ENCODE measurements at regions not wholly inside any gene's neighbourhood (a gene's known extent, or its start where the extent isn't known, plus 50 kb on each side); places are given as distances from the start of the nearest gene placed in this dataset.

- TF ChIP-seq, protein P1, sequence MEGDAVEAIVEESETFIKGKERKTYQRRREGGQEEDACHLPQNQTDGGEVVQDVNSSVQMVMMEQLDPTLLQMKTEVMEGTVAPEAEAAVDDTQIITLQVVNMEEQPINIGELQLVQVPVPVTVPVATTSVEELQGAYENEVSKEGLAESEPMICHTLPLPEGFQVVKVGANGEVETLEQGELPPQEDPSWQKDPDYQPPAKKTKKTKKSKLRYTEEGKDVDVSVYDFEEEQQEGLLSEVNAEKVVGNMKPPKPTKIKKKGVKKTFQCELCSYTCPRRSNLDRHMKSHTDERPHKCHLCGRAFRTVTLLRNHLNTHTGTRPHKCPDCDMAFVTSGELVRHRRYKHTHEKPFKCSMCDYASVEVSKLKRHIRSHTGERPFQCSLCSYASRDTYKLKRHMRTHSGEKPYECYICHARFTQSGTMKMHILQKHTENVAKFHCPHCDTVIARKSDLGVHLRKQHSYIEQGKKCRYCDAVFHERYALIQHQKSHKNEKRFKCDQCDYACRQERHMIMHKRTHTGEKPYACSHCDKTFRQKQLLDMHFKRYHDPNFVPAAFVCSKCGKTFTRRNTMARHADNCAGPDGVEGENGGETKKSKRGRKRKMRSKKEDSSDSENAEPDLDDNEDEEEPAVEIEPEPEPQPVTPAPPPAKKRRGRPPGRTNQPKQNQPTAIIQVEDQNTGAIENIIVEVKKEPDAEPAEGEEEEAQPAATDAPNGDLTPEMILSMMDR (IDR thresholded peaks at IDR 0.05; ENCODE audit: poor library complexity) = no peak
- no peak for TF ChIP-seq EZH2 (IDR thresholded peaks at IDR 0.05; ENCODE audit: borderline replicate concordance)
Observed at GRCh38 chr2:2861666-2862240, 515.9 kb downstream of the EIPR1 start.
